ENCODE measurements at regions not wholly inside any gene's neighbourhood (a gene's known extent, or its start where the extent isn't known, plus 50 kb on each side); places are given as distances from the start of the nearest gene placed in this dataset.

- Histone ChIP-seq H3K4me1 (ENCODE audit: control insufficient read depth, insufficient read depth, low read length) (no peaks in the 10 kb centered on the region), H3K4me3 (ENCODE audit: low read depth, low read length) (no peak overlapping the region), H3K9me3 (ENCODE audit: control insufficient read depth, insufficient read depth, low read depth, low read length) (no peaks in the 10 kb centered on the region), H3K27ac (ENCODE audit: extremely low read depth, low read depth, low read length) (no peak overlapping the region), H3K36me3 (ENCODE audit: control insufficient read depth in 2 of 2, insufficient read depth in 1 of 2, low read length in 2 of 2) (no peaks in the 10 kb centered on the region)
- POLR2A ChIA-PET = no interaction called here
- TF ChIP-seq ZNF175 (tag by site-specific recombination; IDR thresholded peaks at IDR 0.05) (no peak), OVOL3 (tag by site-specific recombination; IDR thresholded peaks at IDR 0.05) (no peak), ZNF513 (tag by site-specific recombination; IDR thresholded peaks at IDR 0.05) (no peak), ZNF174 (tag by site-specific recombination; IDR thresholded peaks at IDR 0.05) (no peak), PBX3 (CRISPR knock-in tag; IDR thresholded peaks at IDR 0.05) (no peak), SP2 (tag by site-specific recombination; IDR thresholded peaks at IDR 0.05) (no peak), TSHZ1 (tag by site-specific recombination; IDR thresholded peaks at IDR 0.05; ENCODE audit: borderline replicate concordance) (no peak), KLF9 (tag by site-specific recombination; IDR thresholded peaks at IDR 0.05; ENCODE audit: low read depth) (no peak), ZNF704 (tag by site-specific recombination; IDR thresholded peaks at IDR 0.05) (no peak), ZNF701 (tag by site-specific recombination; IDR thresholded peaks at IDR 0.05) (no peak), ZBTB8A (tag by site-specific recombination; IDR thresholded peaks at IDR 0.05) (no peak), ZNF449 (tag by site-specific recombination; IDR thresholded peaks at IDR 0.05) (no peak), ZSCAN23 (tag by site-specific recombination; IDR thresholded peaks at IDR 0.05) (no peak)
- CTCF ChIA-PET = interaction anchor here (1.5 kb wide), 1 partner anchor 125 kb away, joined by 4 read pairs; no protein-coding TSS in a partner anchor
Measured at GRCh38 chr11:59010708-59011107, 71.4 kb downstream of the GLYATL1 start.

GRCh38 chr11:59011655-59012397 lies 72.5 kb downstream of the GLYATL1 start:
- ChIA-PET POLR2A (no interaction called here), CTCF (interaction anchor here (1.1 kb wide), 1 partner anchor 42 kb away, joined by 4 read pairs; no protein-coding TSS in a partner anchor)
- Histone ChIP-seq H3K4me3 (ENCODE audit: low read depth, low read length) (no peak overlapping the region), H3K36me3 (ENCODE audit: control insufficient read depth in 2 of 2, insufficient read depth in 1 of 2, low read length in 2 of 2) (no peaks in the 10 kb centered on the region), H3K9me3 (ENCODE audit: control insufficient read depth, insufficient read depth, low read depth, low read length) (no peaks in the 10 kb centered on the region), H3K27ac (ENCODE audit: extremely low read depth, low read depth, low read length) (no peak overlapping the region), H3K4me1 (ENCODE audit: control insufficient read depth, insufficient read depth, low read length) (no peaks in the 10 kb centered on the region)
- TF ChIP-seq HOXC10 (CRISPR knock-in tag; IDR thresholded peaks at IDR 0.05) (no peak), ZNF24 (tag by site-specific recombination; IDR thresholded peaks at IDR 0.05) (no peak), ZNF660 (tag by site-specific recombination; IDR thresholded peaks at IDR 0.05) (no peak), WT1 (tag by site-specific recombination; IDR thresholded peaks at IDR 0.05) (no peak), ZNF529 (tag by site-specific recombination; IDR thresholded peaks at IDR 0.05; ENCODE audit: insufficient replicate concordance) (no peak), ZNF423 (tag by site-specific recombination; IDR thresholded peaks at IDR 0.05) (no peak), ZNF394 (tag by site-specific recombination; IDR thresholded peaks at IDR 0.05; ENCODE audit: borderline replicate concordance) (no peak), ZNF146 (tag by site-specific recombination; IDR thresholded peaks at IDR 0.05) (no peak), PRDM10 (tag by site-specific recombination; IDR thresholded peaks at IDR 0.05) (no peak), FEZF1 (tag by site-specific recombination; IDR thresholded peaks at IDR 0.05) (no peak)

Measured in HEK293 (cell line).